GM21528 (cell line): ENCODE measurements at regions not wholly inside any gene's neighbourhood (a gene's known extent, or its start where the extent isn't known, plus 50 kb on each side); places are given as distances from the start of the nearest gene placed in this dataset.

Experiments
- ATAC-seq: cut with Tn5 transposase; IDR thresholded peaks from one replicate; pipeline ENCODE4 v1.9.1; 2021; ENCODE audit warnings: mild to moderate bottlenecking, moderate library complexity; ENCODE audit not compliant: unreplicated experiment, low FRiP score

GRCh38 chr1:23615852-23616251 lies 56.6 kb upstream of the ID3 start:
- no peak for ATAC-seq

- ATAC-seq: no peak
Observed at GRCh38 chr1:23615423-23615822, 56.1 kb upstream of the ID3 start.

- no peak for ATAC-seq
Observed at GRCh38 chr1:23614032-23614660, 54.8 kb upstream of the ID3 start.

DNA sequence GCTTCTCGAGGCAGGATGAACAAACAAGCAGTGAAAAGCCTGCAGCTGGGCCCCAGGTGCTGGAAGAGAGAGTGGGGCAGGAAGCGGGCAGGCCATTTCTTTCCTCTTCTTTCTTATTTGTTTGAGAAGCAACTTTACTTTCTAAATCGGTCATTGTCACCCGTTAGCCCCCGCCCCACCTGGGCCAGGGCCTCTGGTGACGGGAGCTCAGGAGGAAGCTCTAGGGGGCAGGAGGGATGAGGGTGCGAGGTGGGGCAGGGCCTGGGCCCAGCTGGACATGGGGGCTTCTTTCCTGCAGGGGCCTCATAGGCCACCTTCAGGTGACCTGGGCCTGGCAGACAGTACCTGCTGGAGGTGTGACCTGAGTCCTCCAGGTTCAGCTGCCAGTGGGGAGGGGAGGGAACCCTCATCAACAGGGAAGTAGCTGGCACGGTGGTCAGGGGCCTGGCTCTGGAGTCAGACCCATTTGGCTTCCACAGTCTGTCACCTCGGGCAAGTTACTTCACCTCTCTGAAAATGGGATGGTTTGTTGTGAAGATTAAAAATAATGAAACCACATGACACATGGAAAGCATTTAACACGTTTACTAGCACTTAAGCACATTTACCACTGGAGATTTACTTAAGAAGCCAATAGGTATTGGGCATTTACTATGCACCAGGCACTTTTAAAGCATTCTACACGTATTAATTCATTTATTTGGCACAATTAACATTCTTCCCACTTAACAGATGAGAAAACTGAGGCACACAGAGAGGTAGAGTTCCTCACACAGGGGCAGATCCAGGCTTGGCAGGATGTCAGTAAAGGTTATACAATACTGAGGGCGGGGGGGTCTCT lies 54.1 kb upstream of the ID3 start:
- ATAC-seq: no peak

DNA sequence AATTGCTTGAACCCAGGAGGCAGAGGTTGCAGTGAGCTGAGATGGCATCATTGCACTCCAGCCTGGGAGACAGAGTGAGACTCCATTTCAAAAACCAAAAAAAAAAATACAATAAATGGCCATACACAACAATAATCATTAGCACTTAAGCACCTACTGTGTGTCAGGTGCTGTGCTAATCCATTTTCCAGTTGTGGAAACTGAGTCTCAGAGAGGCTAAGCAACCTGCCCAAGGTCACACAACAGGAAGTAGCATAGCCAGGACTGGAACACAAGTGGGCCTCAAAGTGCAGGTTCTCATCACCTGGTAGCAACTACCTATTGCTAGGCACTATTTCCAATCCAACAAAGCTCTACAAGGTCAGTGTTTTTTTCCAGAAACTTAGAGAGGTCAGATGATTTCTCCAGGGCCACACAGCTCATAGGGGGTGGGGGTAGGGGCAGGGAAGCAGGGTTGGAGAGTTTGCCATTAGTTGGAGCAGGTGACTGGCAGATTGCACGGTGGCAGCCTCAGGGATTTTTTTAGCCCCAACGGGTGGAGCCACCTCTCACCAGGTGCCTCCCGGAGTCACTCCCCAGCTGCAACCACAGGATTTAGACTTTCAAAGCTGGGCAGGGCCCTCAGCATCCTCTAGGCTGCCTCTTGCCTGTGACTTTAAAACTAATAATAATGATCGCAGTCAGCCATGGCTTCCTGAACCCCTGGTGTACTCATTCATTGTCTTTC lies 52.5 kb upstream of the ID3 start:
- no peak for ATAC-seq

DNA sequence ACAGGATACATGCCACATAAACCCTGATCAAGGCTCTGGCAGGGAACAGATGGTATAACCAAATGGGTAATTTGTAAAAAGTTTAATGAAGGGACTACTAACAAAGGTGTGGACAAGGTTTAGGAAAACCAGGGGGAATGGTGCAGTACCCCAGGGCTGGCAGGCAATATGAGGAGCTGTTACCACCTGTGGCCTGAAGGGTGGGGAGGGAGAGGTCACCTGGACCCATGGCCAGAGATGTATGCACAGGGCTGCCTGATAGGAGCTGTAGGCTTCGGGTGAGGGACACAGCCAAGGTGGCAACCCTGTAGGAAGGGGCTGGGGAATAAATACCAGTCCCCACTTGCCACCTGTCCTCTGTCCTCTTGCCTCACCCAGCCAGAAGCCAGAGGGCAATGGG lies 51.4 kb upstream of the ID3 start:
- no peak for ATAC-seq

GRCh38 chr1:23609971-23610370 lies 50.7 kb upstream of the ID3 start:
- no peak for ATAC-seq
